Stimulated activated CD4-positive, alpha-beta T cell treated with anti-CD3 and anti-CD28 coated beads, Interleukin-15, amount 100 ng/mL, for 1 hour (primary cell): ENCODE measurements at regions not wholly inside any gene's neighbourhood (a gene's known extent, or its start where the extent isn't known, plus 50 kb on each side); places are given as distances from the start of the nearest gene placed in this dataset.
A peak's percentile ranks its signal among the peaks of the same experiment; 100 is the strongest.
"Not testable (repeated sequence)": the region's sequence is repeated elsewhere in the genome, so short reads cannot be mapped to it uniquely, and the experiment has no call there.

Source experiments
- DNase-seq, 2 donors: peaks; one replicate each; pipeline ENCODE4 v3.0.0-alpha.2; 2020; ENCODE audit warnings: low read depth in 1 of 2, low spot score in 1 of 2

DNA sequence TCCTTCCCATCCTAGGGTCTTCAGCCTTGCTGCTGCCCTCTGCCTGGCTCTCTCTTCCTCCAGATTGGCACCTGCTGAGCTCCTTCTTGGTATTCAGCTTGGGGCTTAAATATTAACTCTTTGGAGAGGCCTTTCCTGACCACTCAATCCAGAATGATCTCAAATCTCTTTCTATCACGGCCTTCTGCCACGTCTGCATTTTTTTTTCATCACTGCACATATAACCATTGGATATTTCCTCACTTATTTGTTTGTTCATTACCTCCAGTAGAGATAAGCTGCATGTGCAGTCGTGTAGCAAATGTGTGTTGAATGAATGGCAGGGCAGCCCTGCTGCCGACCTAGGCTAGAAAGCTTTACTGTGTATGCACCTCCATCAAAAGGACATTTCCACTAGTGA lies 51.6 kb upstream of the MPP7 start:
- no peak for DNase-seq

- no peak for DNase-seq
Measured at GRCh38 chr10:28355376-28355775, 52.5 kb upstream of the MPP7 start.

DNA sequence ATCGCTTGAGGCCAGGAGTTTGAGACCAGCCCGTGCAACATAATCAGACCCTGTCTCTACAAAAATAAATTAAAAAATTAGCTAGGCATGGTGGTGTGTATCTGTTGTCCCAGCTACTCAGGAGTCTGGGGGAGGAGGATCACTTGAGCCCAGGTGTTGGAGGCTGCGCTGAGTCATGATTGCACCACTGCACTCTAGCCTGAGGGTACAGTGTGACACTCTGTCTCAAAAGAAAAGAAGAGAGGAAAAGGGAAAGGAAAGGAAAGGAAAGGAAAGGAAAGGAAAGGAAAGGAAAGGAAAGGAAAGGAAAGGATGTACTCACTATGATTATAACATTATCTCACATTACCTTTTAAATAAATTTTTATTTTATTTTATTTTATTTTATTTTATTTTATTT lies 56.5 kb upstream of the MPP7 start:
- no peak for DNase-seq

- no peak for DNase-seq
Measured at GRCh38 chr10:28360175-28360574, 57.3 kb upstream of the MPP7 start.

DNA sequence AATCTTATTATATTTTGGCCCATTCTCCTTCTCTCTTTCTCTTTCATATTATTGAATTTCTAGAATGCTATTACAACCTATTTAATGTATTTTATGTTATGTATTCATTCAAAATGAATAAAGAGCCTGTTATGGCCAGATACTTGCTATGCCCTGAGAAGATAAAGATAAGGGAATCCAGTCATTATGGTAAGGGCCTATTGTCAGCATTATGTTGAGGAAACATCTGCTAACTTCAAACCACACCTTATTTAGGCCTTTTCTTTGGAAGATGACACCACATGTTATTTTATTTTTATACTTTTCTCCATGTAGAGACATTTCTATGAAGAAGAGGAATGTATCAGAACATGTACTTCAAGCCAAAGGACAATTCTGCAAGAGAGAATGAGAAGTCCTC lies 60.5 kb upstream of the MPP7 start:
- no peak for DNase-seq

DNA sequence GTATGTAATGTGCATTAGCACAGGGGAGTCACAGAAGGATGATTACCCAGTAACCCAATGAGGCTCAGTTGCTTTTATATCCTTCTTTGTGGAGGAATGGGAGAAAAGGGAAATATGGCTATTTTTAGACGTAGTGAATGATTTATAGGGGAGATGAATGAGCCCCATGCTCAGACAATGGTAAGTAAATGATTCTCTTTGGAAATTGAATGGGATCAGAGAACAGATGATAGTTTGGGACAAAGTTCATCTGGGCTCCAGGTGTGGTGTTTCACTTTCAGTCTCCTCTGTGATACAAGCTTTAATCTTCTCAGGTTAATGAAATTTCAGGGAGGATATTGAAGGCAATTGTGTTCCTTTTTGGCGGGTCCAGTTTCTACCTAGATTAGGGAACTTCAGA lies 63.0 kb upstream of the MPP7 start:
- no peak for DNase-seq

GRCh38 chr10:28366994-28367393 lies 64.1 kb upstream of the MPP7 start:
- DNase-seq: no peak

- no peak for DNase-seq
Measured at GRCh38 chr10:28367413-28367812, 64.5 kb upstream of the MPP7 start.

- peak; percentile 20 to 23 for DNase-seq
Measured at GRCh38 chr10:28367929-28368484, 65.1 kb upstream of the MPP7 start.

GRCh38 chr10:28370107-28370835 lies 67.4 kb upstream of the MPP7 start:
- DNase-seq: no peak

DNA sequence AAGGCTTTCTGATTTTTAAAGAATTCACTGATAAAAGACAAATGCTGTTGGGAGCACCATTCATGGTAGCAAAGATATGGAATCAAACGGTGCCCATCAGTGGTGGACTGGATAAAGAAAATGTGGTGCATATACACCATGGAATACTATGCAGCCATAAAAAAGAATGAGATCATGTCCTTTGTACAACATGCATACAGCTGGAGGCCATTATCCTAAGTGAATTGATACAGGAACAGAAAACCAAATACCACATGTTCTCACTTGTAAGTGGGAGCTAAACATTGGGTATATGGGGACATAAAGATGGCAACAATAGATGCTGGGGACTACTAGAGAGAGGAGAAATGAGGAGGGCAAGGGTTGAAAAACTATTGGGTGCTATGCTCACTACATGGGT lies 68.8 kb upstream of the MPP7 start:
- DNase-seq: not testable (repeated sequence)

DNA sequence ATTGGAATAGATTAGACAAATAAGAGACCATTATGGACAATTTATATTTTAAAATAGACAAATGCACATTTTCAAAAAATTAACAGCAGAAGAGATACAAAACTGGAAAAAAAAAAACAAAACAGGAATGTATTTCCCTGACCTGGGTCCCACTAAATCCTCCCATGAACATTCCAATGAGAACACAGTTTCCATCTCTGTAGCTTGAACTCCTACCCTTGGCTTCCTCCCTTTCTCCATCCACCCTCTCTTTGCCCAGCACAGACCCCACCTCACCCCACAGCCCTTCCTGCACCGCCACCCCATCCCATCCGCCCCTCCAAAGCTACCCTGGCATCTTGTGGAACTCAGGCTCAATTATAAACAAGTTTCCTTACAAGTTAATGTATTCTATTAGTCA lies 71.2 kb upstream of the MPP7 start:
- DNase-seq: no peak

DNA sequence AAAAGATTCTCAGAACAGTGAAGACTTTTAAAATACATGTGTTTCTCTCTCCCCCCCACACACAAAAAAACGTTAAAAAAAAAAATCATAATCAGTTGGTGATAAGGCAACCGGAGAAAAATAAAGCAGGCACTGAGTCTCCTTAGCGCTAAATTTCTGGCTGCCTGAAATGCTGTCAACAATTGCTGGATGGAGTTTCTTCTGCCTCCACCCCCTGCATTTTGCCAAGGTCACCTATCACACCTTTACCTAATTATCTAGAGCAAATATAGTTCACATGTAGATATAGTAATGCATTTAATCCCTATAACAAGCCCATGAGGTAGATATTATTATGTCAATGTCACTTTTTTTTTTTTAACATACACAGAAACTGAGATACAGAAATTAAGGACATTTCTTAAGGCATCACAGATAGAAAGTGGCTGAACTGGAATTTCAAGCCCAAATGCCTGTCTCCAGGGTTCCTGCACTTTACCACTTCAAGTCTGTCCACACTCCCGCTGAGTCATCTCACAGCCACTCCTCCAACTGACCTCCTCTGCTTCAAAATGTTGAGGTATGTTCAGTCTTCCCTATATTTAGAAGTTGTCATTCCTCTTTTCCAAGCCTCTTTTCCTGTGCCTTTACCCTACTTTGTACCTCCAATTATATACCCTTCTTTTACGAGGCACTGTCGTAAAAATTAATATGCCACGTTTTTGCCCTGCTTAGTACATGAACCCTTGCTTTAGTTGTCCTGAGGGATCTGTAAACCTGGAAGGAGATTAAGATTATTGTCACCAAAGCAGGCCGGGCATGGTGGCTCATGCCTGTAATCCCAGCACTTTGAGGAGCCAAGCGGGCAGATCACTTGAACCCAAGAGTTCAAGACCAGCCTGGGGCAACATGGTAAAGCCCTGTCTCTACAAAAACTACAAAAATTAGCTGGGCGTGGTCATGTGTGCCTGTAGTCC lies 72.8 kb upstream of the MPP7 start:
- DNase-seq: no peak

DNA sequence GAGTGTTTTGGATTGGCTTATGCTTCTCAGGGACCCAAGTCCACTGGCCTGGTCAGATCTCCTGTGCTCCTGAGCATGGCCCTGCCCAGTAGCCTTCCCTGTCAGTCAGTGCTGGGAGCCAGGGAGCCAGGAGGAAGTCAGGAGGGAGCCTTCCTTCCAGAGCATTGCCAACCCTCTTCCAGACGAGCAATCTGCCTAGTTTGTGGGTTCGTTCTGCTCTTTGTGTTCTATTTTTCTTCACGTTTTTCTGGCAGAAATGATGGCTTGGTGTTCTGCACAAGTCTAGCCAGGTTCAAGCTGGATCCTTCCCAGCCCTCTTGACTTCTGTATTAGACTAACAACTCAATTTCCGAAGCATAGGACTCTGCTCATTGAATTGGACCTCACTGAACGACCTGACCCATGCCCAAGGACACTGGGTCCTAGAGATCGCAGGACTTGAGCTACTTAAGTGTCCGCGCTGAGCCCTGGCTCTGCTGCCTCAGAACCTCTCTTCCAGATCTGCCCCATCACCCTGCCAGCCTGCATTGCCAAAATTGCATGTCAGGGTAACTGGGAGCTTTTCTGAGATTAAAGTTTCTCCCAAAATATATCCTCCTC lies 76.2 kb upstream of the MPP7 start:
- DNase-seq: no peak

GRCh38 chr10:28381466-28381865 lies 78.6 kb upstream of the MPP7 start:
- no peak for DNase-seq

DNA sequence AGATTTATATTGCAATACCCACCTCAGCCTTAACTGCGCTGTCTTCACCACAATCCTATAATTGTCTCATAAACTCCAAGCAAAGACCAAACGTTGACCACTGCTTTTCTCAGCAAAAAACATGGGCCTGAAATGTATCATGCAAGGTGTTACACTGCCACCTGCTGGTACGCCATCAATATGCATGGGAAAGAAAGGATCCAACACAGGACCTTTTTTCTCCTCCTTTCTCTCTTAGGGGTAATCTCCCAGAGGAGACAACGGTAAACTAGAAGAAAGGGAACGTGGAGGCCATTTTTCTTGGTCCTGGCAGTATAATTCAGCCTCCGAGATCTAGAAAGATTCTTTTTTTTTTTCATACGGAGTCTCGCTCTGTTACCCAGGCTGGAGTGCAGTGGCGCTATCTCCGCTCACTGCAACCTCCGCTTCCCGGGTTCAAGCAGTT lies 79.1 kb upstream of the MPP7 start:
- DNase-seq: peak; percentile 60 to 62

DNA sequence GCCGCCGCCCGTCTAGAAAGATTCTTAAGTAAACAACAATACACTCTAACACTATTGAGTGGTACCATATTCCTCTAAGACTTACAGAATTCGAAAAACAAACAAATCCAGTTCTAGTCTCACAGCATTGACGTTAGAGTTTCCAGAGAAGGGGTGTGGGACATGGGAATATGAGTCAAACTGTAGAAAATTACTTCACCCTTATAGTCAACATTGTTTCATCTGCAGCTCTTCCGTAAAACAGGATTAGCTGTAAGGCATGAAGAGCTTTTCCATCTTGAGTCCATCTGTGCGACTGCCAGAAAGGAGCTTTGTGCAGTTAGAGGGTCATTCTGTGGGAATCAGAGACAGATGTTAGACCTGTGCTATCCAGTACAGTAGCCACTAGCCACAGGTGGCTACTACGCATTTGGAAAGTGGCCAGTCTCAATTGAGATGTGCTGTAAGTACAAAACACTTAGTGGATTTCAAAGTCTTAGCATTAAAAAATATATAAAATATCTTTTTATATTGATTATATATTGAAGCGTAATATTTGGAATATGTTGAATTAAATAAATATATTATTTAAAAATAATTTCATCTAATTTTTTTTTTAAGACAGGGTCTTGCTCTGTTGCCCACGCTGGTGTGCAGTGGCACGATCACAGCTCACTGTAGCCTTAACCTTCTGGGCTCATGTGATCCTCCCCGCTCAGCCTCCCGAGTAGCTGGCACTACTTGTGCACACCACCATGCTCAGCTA lies 79.8 kb upstream of the MPP7 start:
- DNase-seq: no peak

DNA sequence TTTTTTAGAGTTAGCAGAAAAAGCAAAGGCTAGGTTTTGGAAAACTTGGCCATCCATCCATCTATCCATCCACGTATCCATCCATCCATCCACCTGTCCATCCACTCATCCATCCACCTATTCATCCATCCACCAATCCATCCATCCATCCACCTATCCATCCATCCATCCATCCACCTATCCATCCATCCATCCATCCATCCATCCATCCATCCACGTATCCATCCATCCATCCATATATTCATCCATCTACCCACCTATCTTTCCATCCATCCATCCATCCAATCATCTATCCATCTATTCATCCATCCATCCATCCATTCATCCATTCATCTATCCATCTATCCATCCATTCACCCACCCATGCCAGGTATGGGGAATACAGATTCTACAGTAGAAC lies 81.7 kb upstream of the MPP7 start:
- DNase-seq: no peak

DNA sequence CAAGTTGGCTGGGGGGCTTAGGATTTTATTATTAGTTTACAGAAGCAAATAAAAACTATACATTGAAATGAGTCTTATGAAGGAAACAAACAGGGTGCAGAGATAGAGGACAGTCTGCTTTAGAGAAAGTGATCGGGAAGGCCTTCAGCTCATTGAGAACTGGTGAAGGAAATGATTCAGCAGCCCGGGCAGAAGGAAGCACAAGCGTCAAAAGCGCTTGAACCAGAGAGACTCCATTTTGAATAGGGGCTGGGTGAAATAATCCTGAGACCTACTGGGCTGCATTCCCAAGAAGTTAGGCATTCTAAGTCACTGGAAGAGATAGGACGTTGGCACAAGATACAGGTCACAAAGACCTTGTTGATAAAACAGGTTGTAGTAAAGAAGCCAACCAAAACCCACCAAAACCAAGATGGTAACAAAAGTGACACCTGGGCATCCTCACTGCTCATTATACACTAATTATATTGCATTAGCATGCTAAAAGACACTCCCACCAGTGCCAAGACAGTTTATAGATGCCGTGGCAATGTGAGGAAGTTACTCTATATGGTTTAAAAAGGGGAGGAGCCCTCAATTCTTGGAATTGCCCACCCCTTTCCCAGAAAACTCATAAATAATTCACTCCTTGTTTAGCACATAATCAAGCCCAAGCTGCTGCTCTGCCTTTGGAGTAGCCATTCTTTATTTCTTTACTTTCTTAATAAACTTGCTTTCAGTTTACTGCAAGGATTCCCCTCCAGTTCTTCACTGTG lies 83.1 kb upstream of the MPP7 start:
- no peak for DNase-seq

DNA sequence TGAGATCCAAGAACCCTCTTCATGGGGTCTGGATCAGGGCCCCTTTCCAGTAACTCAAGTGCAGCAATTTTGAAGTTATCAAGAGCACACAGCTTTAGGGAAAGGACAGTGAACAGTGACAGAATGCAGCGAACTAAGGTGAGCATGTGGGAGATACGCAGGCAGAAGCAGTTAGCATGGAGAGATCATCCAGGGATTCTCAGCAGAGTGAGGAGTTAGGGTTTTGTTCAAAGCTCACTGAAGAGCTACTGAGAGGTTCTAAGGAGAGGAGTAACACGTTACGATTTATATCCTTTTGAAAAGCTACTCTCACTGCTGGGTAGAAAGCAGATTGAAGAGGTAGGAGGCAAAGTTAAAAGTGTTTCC lies 83.6 kb upstream of the MPP7 start:
- DNase-seq: no peak
